Right cardiac atrium (tissue), 5 donors: ENCODE measurements at regions not wholly inside any gene's neighbourhood (a gene's known extent, or its start where the extent isn't known, plus 50 kb on each side); places are given as distances from the start of the nearest gene placed in this dataset.

Experiments
- ATAC-seq, 2 donors: fragments of 200-7000 bp; cut with Tn5 transposase; one replicate each; pipeline versions ENCODE4 v1.8.0 to v1.9.1; 2020; ENCODE audit warnings: moderate library complexity in 2 of 2, mild to moderate bottlenecking in 1 of 2
- DNase-seq, 3 donors: peaks; one replicate each; pipeline ENCODE4 v3.0.0-alpha.2; 2020
- H3K27ac ChIP-seq: one replicate; pipeline ENCODE4 v1.5.1; 2013; ENCODE audit warnings: mild to moderate bottlenecking, low read length, control low read depth, moderate library complexity
- H3K27me3 ChIP-seq: one replicate; pipeline ENCODE4 v1.6.1; 2013; ENCODE audit not compliant: control insufficient read depth, insufficient read depth
- H3K4me1 ChIP-seq: one replicate; pipeline ENCODE4 v1.6.1; 2013; ENCODE audit warnings: low read length; ENCODE audit not compliant: control insufficient read depth, insufficient read depth
- H3K4me3 ChIP-seq: one replicate; pipeline ENCODE4 v1.5.1; 2013; ENCODE audit warnings: low read length, control low read depth
- H3K9me3 ChIP-seq: one replicate; pipeline ENCODE4 v1.6.1; 2013; ENCODE audit warnings: low read length; ENCODE audit not compliant: control insufficient read depth
- WGBS: extraction: QIAGEN DNeasy Blood & Tissue Kit; methylation state at CpG from one replicate; pipeline ENCODE4 v1.1.7; 2013; 5-methylcytosine and 5-hydroxymethylcytosine counted together
- intact Hi-C, 4 donors: fragments of 100-400 bp; cut with DNase I; formaldehyde crosslinking; loops; one replicate each; pipeline versions ENCODE4 v1.11.0 to v1.14.0; 2022 to 2023
- donor health status: healthy with polysubstance abuse.
- donor health status: DM: no; HTN: yes; CAD: no.
- donor health status: DM: no; HTN: no; CAD: no.
- donor health status: DM: no; HTN: yes; CAD: no; lungs with severe emphysema.
- donor health status: DM: yes; HTN: yes; CAD: no.

DNA sequence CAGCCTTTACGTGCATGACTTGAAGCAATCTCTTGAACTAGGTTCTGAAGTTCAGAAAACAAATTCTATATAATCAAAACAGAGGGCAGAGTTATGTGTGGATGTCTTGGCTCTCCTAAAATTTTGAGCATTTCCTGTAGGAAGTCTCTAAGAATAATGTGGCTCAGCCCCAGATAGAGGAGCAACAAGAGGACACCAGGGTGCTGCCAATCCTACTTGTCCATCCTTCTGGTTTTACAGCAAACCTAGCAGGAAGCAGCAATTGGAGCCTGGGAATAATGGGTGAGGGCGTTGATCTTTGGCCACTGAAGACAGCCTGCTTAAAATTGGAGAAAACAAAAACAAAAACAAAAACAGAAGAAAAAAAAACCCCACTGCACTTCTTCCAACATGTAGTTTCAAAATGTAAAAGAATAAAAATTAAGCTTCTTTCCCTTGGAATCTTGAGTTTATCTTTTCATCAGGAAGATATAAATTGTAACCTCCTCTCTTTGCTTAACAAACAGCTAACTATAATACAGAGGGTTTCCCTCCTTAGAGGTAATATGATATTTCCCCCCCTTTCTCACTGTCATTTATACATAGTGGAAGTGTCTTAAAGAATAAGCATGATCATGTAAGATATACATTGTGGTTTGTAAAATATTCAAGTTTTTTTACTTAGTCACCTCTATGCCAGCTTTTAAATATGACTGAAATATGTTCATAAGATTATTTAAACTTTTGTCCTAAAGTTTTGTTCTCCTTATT, 130.6 kb downstream of the FBXO8 start:
- 51% methylated on average over 2 of the region's 2 CpGs for WGBS
- intact Hi-C loops: loop anchor here in 2 of 4 donors (10.0 kb wide), 2 partner anchors 638 to 648 kb away; no protein-coding TSS in a partner anchor
- Histone ChIP-seq H3K4me1 (peaks cover 2% of the 10 kb centered on the region), H3K27ac (no peak overlapping the region), H3K9me3 (no peaks in the 10 kb centered on the region), H3K27me3 (no peaks in the 10 kb centered on the region), H3K4me3 (no peak overlapping the region)
- ATAC-seq (no peak), DNase-seq (no peak)

DNA sequence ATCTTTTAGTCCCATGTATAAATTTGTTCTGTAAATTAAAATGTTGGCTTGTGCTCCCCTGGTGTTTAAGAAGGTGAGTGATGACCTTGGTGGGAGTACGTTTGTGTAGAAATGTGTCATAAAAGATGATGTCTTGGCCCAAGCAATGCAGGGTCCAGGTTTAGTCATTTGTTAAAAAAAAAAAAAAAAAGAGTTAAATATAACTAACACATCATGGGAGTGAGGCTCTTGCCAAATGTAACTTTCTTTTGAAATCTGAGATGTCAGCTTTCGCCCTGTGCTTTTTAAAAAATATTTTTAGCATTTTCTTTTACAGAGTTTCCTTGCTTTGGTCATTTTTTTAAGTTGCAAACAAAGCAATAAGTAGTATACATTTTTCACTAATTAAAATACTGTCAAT, 135.6 kb downstream of the FBXO8 start:
- DNase-seq (no peak), ATAC-seq (no peak)
- H3K4me1 ChIP-seq: peaks cover 2% of the 10 kb centered on the region
- 62% methylated on average over 2 of the region's 2 CpGs for WGBS
- no peak overlapping the region for H3K27ac ChIP-seq
- intact Hi-C loops: no loop called here
- H3K4me3 ChIP-seq: no peak overlapping the region
- H3K9me3 ChIP-seq: no peaks in the 10 kb centered on the region
- no peaks in the 10 kb centered on the region for H3K27me3 ChIP-seq

DNA sequence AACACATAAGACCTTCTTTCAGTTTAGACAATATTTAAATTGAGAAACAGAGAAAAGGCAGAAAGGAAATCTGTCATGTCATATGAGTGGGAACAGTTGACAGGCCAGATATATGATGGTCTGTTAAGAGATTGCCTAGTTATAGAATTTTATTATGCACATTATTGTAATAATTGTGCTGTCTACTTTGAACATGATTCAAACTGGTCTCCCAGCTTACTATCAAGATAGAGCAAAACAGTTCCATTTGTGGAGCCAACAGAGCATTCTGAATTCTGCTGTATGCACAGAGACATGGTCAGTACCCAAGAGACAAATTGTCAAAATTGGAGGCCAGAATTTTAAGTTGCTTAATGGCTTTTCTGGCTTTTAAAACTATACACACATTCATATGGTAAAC, 139.4 kb downstream of the FBXO8 start:
- H3K27me3 ChIP-seq: no peaks in the 10 kb centered on the region

DNA sequence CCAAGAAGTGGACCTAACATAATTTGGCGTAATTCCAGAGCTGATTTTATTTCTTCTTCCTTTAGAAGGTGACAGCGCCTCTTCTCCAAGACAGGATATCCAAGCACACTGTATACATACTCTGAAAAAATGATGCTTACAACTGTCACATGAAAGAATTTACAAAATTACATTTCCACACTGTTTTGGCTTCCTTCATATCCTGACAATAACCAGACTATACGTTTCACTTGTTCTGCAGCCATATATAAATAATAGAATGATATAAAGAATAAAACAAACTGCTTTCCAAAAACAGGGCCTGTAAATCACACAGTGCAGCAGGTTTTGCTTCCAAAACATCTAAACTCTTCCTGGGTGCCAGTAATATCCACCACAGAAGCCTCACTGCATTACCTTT, 141.6 kb downstream of the FBXO8 start:
- DNase-seq: no peak
- no peak overlapping the region for H3K4me3 ChIP-seq
- no peak for ATAC-seq
- WGBS: 62% methylated on average over 3 of the region's 3 CpGs
- no peaks in the 10 kb centered on the region for H3K27me3 ChIP-seq
- no peak overlapping the region for H3K27ac ChIP-seq
- H3K9me3 ChIP-seq: no peaks in the 10 kb centered on the region
- intact Hi-C loops: no loop called here
- no peaks in the 10 kb centered on the region for H3K4me1 ChIP-seq

More for the DNA sequence above, 139.4 kb downstream of the FBXO8 start:
- Histone ChIP-seq H3K4me3 (no peak overlapping the region), H3K27ac (no peak overlapping the region), H3K9me3 (no peaks in the 10 kb centered on the region), H3K4me1 (no peaks in the 10 kb centered on the region)
- intact Hi-C loops: no loop called here
- no peak for ATAC-seq
- DNase-seq: no peak

DNA sequence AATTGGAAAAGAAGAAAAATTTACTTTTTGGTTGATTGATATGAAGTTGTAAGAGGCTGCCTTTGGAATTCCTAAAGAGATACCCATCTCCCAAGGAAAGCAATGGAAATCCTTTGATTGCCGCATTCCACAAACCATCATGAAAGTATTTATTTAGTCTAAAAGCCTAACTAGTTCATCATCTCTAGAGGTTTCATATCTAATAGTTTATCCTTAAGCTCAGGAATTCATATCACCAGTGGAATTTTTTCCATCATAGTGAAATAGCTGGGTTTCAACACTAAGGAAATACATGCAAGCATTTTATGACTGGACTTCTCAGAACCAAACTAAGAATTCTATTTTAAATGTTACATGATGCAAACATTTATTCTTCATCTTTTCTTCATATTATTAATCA, 144.9 kb downstream of the FBXO8 start:
- ATAC-seq (no peak), DNase-seq (no peak)
- Histone ChIP-seq H3K4me1 (no peaks in the 10 kb centered on the region), H3K9me3 (no peaks in the 10 kb centered on the region), H3K4me3 (no peak overlapping the region), H3K27me3 (no peaks in the 10 kb centered on the region), H3K27ac (no peak overlapping the region)
- intact Hi-C loops: no loop called here
- WGBS: 91% methylated on average over 1 of the region's 1 CpG

DNA sequence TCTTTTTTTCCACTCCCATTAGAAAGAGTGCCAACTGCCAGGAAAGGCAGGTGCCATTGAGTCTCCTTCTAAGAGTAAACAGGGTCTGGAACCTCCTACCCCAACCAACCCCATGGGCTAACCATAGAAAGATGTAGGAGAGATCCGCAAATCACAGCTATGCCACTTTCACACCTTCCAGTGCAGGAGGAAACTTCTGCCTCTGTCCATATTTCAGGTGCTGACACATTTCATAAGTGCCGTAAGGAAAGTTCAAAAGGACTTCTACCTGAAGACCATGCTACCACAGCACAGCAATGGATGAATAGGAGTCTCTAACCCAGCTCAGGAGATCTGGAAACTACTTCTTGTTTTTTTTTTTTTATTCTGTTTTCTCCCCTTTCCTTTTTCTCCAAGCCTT, 145.8 kb downstream of the FBXO8 start:
- intact Hi-C loops: no loop called here
- Histone ChIP-seq H3K9me3 (no peaks in the 10 kb centered on the region), H3K27ac (no peak overlapping the region), H3K4me3 (no peak overlapping the region), H3K4me1 (no peaks in the 10 kb centered on the region), H3K27me3 (no peaks in the 10 kb centered on the region)
- WGBS: 84% methylated on average over 2 of the region's 2 CpGs
- ATAC-seq (no peak), DNase-seq (no peak)

DNA sequence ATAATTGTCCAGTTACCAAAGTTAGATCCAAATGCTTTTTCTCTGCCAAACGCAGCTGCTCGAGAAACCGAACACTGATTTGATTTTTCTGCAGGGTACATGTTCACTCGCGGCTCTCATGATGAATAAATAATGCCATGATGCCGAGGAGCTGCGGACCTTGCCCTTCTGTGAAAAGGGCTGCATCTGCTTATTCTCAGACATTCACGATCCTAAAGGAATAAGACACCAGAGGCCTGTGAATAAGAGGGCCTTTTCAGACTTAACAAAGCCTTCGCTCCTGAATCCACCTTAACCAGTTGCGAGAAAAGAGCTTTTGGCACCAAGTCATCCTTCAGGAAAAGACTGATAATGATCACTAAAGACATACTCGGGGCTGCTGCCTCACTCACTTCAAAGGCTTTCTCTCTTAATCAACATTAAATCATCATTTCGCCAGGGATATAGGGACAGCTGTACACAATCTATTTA, 147.5 kb downstream of the FBXO8 start:
- Histone ChIP-seq H3K27me3 (no peaks in the 10 kb centered on the region), H3K27ac (no peak overlapping the region), H3K4me1 (no peaks in the 10 kb centered on the region), H3K9me3 (no peaks in the 10 kb centered on the region), H3K4me3 (peak overlapping the region; percentile 49)
- intact Hi-C loops: no loop called here
- DNase-seq (no peak), ATAC-seq (no peak)
- WGBS: 30% methylated on average over 12 of the region's 12 CpGs

DNA sequence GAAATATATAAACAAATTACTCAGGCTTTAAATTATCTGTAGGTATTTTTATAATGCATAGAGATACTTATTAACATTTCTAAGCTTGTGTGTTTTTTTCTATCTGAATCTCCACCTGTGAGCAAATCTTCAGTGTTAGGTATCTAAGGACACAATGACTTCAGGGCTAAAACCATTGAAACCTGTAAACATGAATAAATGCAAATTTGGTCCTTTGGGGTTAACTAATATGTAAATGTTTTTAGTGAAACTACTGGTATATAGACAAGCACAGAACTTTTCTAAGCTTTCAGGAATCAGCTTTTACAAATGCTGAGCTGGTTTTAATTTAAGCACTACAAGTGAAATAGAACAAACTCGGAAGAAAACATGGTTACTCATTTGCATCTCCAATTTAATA, 147.9 kb downstream of the FBXO8 start:
- H3K4me1 ChIP-seq: no peaks in the 10 kb centered on the region
- DNase-seq: no peak
- ATAC-seq: no peak
- H3K27me3 ChIP-seq: no peaks in the 10 kb centered on the region
- no peaks in the 10 kb centered on the region for H3K9me3 ChIP-seq
- 44% methylated on average over 1 of the region's 1 CpG for WGBS
- H3K27ac ChIP-seq: no peak overlapping the region
- intact Hi-C loops: no loop called here
- H3K4me3 ChIP-seq: peak overlapping the region; percentile 49

DNA sequence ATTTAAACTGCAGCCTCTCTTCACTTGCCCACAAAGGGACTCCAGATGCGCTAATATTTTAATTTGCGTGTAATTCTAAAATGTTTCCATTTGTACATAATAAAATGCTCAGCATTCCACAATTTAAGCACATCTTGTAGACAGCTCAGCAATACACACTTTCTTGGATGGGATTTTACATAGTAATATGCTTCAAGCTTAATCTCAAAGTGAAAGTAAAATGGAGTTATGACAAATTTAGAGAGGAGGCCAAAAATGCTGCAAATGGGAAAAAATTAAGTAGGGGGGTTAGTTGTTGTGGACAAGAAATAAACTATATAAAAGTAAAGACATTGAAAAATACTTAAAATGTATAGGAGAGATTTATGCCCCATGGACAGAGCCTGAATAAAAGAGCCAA, 149.1 kb downstream of the FBXO8 start:
- peak overlapping the region; percentile 22 for H3K4me3 ChIP-seq
- H3K27me3 ChIP-seq: no peaks in the 10 kb centered on the region
- DNase-seq (no peak), ATAC-seq (no peak)
- no peaks in the 10 kb centered on the region for H3K9me3 ChIP-seq
- intact Hi-C loops: no loop called here
- WGBS: 79% methylated on average over 2 of the region's 2 CpGs
- no peak overlapping the region for H3K27ac ChIP-seq
- no peaks in the 10 kb centered on the region for H3K4me1 ChIP-seq

DNA sequence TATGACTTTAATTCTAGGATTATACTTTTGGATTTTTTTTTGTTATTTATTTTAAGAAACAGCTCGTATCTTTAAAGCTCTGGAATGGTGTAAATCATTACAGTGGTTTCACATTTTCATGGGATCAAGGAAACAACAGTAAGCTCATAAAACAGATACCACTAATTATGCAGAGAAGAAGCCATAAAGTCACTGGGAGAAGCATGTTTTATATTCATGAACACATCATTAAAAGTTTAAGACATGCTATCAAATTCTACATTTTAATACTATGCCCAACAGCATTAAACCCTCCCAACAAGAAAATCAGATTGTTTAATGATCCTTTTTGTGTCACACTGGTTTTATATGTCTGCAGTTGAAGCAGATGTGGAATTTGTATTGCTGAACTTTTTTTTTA, 149.9 kb downstream of the FBXO8 start:
- no peak for DNase-seq
- no peaks in the 10 kb centered on the region for H3K27me3 ChIP-seq
- ATAC-seq: no peak
- H3K9me3 ChIP-seq: no peaks in the 10 kb centered on the region
- H3K4me3 ChIP-seq: no peak overlapping the region
- intact Hi-C loops: no loop called here
- no peaks in the 10 kb centered on the region for H3K4me1 ChIP-seq
- H3K27ac ChIP-seq: no peak overlapping the region
- WGBS: 42% methylated on average over 1 of the region's 1 CpG

DNA sequence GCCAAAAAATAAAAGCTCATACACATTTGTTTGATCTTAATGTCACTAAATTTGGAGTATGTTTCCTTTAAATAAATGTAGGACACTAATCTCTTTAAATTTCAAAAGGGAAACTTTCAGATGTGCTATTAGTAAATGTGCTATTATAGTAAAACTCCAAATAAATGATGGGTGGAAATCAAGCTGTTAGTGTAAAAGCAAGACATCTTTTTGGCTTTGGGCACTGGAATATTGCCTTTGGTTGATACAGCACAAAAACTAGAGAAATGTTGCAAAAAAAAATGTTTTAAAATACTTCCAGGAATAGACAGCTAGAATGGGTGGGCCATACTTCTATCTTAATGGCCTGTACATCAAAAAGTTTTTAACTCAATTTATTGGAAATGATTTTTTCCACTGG, 151.6 kb downstream of the FBXO8 start:
- Histone ChIP-seq H3K4me3 (no peak overlapping the region), H3K27ac (no peak overlapping the region), H3K27me3 (no peaks in the 10 kb centered on the region), H3K4me1 (no peaks in the 10 kb centered on the region), H3K9me3 (no peaks in the 10 kb centered on the region)
- DNase-seq: no peak
- intact Hi-C loops: no loop called here
- no peak for ATAC-seq

DNA sequence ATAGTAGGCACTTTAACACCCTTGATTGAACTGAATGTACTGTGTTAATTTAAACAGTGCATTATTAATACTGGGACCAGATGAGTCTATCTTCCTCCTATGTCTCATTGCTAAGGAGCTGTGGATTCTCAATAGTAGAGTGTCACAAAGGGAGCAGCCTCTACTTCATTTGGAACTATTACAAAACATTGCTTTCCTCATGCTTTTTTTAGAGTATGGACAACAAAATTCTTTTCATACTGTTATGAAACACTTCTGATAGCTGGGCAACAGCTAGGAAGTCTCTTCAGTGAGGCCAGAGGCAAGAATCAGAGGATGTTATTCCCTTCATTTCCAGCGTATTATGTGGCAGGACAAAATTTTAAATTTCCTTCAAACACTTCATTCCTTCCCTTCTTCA, 160.8 kb downstream of the FBXO8 start:
- intact Hi-C loops: loop anchor here in 2 of 4 donors (10.0 kb wide), 1 partner anchor 618 kb away; no protein-coding TSS in a partner anchor
- Histone ChIP-seq H3K27ac (no peak overlapping the region), H3K4me1 (no peaks in the 10 kb centered on the region), H3K9me3 (no peaks in the 10 kb centered on the region), H3K4me3 (no peak overlapping the region), H3K27me3 (no peaks in the 10 kb centered on the region)
- DNase-seq: no peak
- peak; percentile 48 to 65 for ATAC-seq
- WGBS: 27% methylated on average over 1 of the region's 1 CpG
